CD4-positive, alpha-beta T cell treated with Interleukin-17A for 1 hour (primary cell): ENCODE measurements at regions not wholly inside any gene's neighbourhood (a gene's known extent, or its start where the extent isn't known, plus 50 kb on each side); places are given as distances from the start of the nearest gene placed in this dataset.

ENCODE experiments used
- DNase-seq: peaks from one replicate; pipeline ENCODE4 v3.0.0-alpha.2; 2020

DNA sequence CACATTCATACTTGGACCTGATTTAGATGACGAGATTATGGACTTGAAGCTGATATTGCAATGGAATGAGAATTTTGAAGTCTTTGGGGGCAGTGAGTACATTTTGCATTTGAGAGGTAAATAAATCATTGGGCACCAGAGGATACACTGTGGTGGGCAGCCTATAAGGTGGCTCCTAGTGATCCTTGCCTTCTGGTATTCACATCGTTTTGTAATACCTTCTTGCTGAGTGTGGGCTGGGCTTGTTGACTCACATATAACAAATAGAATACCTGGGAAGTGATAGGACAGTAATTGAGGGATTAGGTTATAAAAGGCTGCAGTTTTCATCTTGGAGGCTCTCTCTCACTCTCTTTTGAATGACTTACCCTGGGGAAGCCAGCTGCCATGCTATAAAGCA lies 605.5 kb upstream of the KCNMB2 start:
- DNase-seq = no peak

DNA sequence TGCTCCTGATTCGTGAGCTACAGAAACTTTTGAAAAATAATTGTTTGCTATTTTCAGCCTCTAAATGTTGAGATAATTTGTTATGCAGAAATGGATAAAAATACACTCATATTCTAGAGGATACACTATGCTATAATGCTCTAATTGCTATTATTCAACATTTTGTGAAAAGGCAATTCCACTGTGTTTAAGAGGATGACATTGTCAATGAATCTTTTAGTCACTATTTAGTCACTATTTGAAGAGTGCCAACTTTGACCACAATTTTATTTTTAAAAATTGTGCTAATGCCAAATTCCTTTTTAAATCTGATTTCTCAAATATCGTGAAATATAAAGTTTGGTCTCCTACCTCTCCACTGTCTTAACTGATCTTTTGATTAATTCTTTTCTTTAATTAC lies 604.9 kb upstream of the KCNMB2 start:
- DNase-seq = no peak

DNA sequence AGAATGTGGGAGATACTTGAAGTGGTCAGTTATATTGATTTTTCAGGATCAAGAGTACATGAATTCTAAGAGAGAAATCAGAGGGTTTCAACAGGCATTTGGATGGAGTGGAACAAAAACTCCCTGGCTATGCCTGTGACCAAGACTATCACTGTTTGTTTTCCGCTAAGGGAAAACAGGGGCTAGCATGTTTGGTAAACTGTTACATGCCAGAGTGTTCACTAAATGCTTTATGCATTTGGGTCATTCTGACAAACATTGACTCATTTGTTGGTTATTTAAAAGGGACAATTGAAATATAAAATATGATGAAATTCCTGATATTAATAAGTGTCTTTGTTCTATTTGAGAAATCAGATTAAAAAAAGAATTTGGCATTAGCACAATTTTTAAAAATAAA lies 603.9 kb upstream of the KCNMB2 start:
- DNase-seq = no peak

DNA sequence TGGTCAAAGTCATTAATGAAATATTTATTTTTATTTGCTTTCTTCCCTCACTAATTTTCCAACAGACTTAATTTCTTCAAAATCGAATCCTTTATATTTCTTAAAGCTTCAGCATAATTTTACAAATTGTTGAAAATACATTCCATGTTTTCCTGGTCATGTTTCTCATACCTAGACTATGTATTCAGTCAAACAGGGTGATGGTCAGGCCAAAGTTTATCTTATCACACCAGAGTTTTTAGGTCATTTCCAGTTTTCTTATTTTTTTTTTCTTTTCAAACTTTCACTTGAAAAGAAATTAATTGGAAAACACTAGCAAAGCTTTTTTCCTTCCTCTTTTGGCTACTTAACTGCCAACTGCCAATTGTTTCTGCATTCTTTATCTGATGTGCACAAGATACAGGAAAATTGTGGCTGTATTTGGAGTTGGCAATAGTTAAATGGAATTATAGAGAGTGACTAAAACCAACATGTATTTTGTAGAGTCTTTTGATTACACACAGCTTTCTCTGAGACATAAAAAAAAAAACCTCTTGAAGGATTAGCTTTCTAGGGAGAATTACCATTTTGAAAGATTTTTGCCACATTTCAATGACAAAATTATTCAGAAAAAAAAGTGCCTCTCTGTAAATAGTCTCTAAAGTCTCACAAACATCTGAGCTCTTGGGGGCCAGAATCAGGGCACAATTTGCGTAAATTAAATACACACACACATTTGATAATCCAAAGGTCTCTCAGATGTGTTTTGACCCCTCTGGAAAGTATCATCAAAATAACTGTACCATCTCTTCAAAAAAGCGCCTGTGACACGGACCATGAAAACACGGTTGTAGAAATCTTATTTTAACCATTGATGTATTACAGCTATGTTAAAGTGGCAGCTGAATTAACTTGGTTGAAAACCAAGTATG lies 603.2 kb upstream of the KCNMB2 start:
- no peak for DNase-seq

DNA sequence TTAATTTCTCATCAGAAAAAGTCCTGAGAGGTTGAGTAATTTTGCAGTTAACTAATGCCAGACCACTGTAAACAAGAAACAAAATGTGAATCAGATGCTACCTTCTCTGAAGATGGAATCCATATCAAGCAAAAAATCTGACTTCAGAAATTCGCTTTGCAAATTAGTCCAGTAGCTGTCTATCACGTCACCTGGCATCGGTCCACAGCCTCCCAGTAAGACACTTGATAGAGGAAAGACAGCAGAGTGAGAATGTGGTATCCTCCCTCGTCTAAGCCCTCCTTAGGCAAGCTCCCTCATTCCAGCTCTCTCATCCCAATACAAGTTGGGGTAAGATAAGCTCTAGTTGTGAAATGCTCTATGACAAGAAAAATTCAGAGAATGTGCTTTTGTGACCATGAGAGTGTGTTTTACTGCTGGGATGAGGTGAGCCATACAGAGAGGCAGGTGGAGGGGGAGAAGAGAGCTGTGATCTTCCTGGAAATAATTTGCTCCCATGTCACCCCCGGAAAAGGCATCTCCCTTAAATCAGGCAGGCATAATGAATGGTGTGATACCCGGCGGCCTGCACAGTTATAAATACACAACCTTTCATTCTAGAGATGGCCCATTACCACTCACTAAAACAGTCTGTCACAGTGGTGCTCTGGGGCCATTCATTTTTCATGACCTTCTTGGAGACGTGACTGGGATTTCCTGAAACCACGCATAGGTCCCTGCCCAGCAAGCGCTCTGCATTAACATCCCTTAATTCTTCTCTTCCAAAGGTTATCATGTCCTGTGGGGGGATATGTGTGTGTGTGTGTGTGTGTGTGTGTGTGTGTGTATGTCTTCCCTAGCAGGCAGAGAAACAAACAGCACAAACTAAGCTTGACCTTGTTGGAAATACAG lies 602.0 kb upstream of the KCNMB2 start:
- no peak for DNase-seq

DNA sequence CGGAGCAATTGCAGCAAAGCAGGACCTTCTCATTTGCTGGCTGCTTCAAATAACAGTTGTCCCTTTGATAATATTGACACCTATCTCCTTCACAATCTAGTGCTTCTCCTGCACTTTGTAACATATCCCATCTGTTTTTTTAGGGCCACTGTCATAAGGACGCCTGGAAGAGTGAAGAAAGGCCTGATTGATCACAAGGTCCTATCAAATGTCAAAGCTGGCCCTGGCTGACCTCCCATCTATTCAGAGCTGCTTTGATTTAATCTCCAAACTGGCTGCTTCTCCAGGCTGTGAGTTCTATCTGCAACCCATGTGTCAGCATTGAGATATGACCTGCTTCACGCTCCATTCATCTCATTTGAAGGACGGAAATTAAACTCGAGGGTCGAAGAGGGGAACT lies 601.2 kb upstream of the KCNMB2 start:
- no peak for DNase-seq

DNA sequence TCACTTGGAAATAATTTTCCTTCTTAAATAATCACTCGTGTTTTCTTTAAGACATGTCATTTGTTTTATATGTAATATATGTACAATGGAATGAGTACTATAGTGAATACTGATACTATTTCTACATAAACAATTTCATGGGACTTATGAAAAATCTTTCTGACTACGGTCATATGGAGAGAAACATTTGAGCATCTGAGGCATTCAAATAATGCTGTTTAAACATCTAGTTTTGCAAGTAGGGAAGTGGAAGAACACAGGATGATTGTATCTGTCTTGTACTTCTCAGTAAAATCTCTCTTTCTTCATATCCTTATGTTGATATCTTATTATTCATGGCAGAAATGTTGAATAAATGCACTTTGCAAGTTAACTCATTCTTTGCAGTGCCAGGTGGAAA lies 599.5 kb upstream of the KCNMB2 start:
- no peak for DNase-seq

DNA sequence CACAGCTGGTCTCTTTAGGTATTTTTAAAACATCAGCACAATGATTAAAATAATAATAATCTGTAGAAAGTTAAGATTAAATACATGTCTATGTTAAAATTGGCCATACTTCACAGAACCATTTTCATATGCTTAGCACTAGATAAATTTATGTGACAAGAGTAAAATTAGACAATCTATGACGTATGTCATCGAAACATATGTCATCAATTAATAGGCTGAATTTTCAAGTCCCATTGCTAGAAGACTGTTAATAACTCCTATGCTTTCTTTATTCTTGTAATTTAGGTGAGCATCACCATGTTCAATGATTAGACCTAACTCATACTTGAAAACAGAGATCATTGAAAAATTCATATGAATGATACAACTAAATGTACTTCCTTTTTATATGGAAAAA lies 593.3 kb upstream of the KCNMB2 start:
- no peak for DNase-seq

DNA sequence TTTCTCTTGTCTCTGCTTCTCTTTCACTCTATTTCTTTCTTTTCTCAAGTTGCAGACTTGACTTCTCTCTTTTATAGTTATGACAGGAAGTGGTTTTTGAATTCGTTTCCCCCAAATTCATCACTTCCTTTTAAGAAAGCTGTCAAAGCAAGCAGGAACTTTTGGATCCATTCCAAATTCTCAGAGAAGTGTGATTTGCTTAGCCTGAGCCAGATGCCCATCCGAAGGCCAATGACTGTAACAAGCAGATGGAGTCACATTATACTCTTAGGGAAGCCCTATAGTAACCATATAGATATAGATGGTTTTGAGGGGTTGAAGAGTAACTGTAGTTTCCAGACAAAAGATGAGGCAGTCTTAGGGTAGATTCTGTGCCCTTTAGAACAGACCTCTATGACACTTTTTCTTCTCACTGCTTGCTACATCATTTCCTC lies 592.0 kb upstream of the KCNMB2 start:
- peak; percentile 60 for DNase-seq

DNA sequence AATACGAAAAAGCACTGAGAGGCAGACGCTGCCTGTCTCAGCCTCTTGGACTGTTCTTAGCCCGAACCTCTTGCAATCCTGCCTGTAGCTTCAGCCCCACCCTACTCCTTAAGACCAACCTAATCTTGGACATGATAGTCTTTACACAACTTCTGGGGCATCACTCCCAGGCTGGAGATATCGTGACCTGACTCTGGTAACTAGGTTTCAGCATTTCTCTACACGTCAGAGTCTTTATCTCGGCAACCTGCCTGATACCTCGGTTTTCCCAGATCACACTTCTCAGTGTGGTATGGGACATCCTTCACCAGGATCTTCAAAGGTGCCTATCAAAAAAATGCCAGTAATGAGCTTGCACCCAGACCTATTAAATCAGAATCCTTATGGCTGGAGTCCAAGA lies 590.2 kb upstream of the KCNMB2 start:
- DNase-seq = no peak

DNA sequence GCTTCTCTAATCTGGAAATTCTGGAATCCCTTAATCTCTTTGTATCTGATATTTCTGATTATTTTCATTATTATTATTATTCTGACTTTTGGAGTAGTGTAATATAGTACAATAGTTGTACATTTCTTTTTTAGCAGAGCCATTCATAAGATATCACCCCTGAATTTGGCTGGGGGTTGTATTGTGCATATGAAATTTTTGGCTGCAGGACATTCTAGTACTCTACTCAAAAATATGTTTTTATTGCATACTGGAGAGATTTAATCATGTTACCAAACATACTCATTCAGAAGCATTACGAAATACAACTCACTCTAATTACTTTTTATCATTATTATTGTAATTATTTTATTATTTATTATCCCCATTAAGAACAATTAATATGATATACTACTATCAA lies 589.7 kb upstream of the KCNMB2 start:
- no peak for DNase-seq

DNA sequence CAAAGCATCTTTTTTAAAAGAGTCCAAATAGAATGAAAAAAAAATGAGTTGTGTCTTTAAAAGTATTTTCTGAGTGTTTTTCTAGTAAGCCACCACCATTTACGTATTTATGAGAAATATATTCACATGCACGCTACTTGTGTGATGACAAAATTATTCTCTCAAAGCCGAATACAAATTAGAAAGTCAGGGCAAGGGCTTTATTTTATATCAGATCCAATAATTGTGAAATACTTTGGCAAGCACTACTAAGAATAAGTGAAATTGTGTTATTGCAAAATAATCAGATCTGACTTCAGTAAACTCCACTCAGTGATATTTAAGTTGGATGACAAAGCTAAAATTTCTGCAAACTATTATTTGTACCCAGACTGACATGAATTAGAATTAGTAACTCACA lies 589.3 kb upstream of the KCNMB2 start:
- no peak for DNase-seq

DNA sequence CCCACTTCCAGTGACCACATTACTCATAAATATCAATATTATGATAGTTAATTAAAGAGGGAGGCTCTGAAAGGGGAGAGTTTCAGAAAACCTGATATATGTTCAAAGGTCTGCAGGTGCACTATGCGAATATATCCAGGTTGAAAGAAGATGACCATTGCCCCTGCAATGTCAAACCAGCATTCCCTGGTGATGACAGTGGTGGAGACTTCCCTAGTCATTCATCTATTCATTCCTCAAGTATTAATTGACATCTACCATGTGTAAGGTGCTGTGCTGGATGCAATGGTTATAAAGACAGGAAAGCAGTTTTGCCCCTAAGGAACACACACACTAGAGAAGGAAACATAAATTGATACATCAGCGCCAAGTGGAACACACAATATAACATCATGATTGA lies 588.3 kb upstream of the KCNMB2 start:
- DNase-seq = no peak

DNA sequence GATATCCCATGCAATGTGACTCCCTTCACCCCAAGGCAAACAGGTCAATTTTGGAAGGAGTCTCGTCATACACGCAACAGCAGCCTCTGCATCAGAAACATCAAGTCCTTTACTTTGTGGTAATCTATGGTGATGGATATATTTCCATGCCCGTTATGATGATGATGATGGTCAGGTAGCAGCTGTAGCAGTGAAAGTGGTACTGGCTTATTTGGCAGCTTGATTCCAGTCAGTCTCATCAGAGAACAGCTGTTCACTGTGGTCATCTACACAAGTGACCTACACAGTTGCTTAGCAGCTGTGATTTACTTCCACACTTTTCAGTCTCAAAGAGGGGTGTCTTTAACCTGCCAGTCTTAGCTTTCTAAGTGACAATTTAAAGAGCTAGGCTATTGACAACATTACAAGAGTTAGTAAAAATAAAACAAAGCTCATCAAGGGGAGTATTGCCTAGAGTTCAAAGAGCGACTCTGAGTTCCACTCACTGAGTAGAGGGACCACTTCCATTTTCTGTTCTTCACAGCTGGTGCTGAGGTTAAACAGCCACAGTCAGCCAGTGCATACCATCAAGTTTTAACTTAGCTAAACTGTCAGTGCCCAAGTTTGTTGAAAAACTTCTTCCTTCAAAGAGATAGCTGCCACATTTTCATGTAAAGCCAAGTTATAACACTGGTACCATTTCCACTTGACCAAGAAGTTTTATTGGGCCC lies 587.4 kb upstream of the KCNMB2 start:
- no peak for DNase-seq

DNA sequence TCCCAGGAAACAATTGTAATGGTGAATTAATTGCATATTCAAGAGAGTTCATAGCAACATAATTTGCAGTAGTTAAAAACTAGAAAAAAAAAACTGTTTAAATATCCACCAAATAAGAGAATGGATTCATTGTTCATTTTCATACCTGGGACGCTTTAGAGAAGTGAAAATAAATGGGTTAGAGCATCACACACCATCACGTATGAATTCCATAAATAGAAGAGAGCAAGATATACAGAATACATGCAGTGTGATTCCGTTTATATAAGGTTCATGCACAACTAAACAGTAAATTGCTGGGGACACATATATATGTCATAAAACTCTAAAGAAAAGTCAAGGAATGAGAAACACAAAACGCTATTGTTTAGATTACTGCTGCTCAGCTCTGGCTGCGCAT lies 577.0 kb upstream of the KCNMB2 start:
- no peak for DNase-seq

DNA sequence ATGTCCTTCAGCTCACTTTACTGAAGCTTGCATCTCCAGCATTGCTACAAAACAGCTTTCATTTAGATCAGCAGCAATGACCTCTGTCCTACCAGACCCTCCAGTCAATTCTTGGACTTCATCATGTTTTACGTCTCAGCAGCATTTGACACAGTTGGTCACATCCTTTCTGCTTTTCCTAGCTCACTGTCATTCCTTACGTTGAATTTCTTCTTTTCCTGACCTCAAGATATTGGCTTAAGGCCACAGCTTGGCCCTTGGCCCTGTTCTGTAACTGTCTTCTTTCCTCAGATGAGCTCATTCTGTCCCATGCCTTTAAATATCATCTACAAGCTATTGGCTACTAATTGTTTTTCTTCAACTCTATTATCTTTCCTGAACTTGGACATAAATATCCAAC lies 576.2 kb upstream of the KCNMB2 start:
- no peak for DNase-seq

DNA sequence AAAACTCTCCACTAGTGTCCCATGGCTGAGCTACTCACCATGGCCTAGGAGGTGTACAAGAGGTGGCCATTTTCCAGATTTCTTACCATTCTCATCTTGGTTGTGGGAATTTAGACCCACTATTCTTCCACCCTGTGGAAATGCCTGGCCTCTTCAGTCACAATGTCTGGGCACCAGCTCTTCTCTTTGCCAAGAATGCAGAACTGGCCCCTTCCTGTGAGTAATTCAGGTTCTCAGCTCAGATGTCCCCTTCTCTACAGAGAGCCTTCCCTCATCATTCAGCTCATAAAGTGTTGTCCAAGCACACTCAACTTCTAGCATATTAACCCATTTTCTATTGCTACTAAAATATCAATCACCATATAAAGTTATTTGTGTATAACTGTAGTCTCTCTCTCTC lies 575.5 kb upstream of the KCNMB2 start:
- no peak for DNase-seq

DNA sequence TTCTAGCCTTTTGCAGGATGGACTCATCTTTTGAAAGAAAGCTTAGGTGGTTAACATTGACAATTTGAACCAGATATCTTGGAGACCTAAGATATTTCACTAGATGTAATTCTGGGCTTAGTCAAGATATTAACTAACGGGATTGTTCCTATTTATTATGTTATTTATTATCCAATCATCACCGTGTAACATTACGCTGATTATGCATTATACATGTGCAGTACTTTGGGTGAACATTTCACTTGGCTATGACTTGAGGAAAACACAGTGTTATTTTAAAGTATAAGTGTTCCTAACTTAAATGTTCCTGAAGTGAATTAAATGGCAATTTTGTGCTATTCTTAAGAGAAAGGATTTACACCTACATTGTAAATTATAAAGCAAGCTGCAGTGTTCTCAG lies 574.5 kb upstream of the KCNMB2 start:
- DNase-seq = no peak

DNA sequence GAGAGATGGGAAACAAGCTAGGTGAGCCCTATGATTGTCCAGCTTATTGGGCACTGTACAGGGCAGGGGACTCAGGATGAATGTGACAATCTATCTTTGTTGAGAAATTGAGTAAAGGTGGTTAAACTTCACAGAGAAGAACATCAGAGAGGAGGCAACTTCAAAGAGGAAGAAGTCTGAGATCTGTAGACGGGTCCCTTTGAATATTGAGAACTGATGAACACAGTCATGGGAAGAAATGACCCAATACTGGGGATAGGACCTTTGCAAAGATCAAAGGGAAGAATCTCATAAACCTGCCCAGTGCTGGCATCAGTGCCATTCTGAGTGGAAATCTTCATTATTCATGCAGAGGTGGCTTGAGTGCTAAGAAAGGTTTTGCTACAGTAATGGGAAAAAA lies 569.7 kb upstream of the KCNMB2 start:
- no peak for DNase-seq

DNA sequence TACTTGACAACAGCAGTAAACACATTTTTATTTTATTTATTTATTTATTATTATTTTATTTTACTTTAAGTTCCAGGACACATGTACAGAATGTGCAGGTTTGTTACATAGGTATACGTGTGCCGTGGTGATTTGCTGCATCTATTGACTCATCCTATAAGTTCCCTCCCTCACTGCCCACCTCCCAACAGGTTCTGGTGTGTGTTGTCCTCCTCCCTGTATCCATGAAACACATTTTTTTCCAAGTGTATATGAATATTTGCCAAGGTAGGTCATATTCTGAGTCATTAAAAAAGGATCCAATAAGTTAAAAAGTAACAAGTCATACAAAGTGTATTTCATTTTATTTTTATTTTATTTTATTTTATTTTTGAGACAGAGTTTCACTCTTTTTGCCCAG lies 567.3 kb upstream of the KCNMB2 start:
- no peak for DNase-seq

DNA sequence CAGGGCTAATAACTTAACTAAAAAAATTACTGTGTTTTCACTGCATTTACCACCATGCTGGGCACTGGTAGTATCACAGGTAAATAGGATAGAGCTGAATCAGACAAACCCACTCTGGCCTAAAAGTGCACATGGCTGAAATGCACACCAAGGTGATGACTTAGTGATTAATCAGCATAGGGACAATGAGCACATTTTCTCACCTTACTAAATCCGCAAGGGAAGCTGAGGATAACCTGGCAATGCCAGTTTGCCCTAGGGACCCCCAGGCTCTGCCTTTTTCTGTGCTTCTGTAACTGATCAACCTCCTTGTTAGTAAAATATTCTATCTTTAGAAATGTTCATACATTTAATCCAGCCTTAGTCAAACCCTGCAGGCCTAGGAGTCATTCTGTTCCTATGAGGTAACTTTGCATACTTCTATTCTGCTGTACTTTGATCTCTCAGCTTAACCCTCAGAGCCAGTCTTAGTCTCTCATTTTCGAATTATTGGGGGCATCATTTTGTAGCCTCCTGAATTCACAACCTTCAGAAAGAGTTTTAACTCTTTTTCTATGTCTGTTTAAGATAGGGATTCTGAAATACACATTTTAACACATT lies 562.9 kb upstream of the KCNMB2 start:
- DNase-seq = no peak

DNA sequence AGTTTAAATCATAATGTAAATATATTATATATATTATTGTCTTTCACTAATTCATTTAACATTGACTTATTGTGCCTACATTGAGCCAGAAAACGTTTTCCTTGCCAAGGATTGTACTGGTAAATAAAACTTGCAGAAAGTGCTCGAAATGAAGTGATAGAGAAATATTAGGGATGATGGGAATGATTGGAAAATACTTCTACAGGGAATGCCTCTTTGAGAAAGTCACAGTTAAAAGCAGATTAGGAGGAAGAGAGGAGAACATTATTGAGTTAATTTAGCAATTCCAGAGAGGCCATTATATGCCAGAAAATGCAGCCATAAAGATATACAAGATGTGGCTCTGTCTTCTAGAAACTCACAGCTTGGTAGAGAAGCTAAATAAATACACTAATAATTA lies 560.0 kb upstream of the KCNMB2 start:
- no peak for DNase-seq

DNA sequence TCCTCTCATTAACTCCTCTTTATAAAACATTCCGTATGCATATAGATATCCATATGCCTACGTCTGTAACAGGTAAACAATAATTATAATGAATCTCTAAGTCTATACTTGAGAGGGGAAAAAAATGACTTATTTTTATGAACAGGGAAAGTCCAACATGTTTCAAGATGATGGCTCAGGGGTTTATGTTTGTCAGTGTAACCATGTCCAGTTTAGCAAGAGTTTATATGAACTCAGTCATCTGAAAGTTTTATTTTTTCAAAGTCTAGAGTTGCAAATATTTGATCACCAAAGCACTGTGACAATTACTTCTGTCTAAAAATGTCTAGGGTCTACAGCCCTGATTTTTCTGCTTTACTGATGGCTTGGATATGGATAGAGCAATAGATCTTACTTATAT lies 559.4 kb upstream of the KCNMB2 start:
- no peak for DNase-seq
